ENCODE measurements at regions not wholly inside any gene's neighbourhood (a gene's known extent, or its start where the extent isn't known, plus 50 kb on each side); places are given as distances from the start of the nearest gene placed in this dataset.

DNA sequence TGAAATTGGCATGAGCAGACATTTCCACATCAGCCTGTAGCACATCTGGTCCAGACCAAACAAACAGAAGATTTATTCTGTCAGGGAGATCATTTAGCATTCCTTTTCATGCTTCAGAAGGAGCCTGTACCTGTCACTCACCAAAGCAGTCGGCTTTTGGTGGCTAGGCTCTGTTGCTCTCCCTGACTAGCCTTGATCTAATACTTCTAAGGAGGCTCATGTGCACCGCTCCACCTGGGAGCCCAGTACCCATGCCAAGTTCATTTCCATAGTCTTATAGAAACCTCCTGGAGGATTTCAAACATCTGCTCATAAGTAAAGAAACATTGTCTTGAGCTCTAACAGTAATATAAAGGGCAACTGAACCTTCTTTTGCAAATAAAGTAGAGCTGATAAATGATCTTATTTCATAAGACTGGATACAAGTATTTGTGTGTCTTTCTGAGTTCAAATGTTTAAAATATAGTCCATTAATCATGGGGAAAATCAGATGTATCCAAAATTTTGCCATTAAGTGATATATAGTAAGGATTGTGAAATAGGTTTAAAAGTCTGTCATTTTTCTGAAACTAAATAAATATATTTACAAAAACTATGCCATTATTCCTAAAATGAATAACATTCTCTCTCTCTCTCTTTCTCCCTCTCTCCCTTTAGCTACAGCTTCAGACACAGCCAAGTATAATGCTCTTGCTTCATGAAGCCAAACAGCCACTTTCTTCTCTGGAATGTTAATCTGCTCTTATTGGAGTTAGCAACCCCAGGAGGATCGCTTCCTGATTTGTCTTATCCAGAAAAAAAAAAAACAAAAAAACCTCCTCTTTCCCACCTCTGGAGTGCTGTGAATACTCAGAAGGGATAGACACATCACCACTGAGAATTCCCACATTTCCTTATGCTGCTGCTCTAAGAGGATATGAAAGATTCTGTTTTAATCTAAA, 192.7 kb upstream of the TFAP2D start:
- no peak overlapping the region for H3K56ac ChIP-seq (ENCODE audit: extremely low read depth, insufficient read depth, low read length)
- intact Hi-C loops (cut with micrococcal nuclease), result no loop called here
- H2AK5ac ChIP-seq (ENCODE audit: low read depth, low read length), result no peak overlapping the region
- ChIA-PET CTCF (no interaction called here), POLR2A (ENCODE audit: unreplicated experiment) (no interaction called here)
- no peaks in the 10 kb centered on the region for H3K9me3 ChIP-seq (ENCODE audit: control insufficient read depth, insufficient read depth, low read length)
- no peak overlapping the region for H3K4me2 ChIP-seq (ENCODE audit: low read depth, low read length)
- no peaks in the 10 kb centered on the region for H3K4me1 ChIP-seq (ENCODE audit: control insufficient read depth, insufficient read depth, low read length)
- H3K18ac ChIP-seq (ENCODE audit: low read depth, low read length), result no peak overlapping the region
- H3K27ac ChIP-seq (ENCODE audit: insufficient read depth, low read length), result no peak overlapping the region
- no peak overlapping the region for H2BK5ac ChIP-seq (ENCODE audit: low read depth, low read length, poor library complexity, severe bottlenecking)
- H4K8ac ChIP-seq (ENCODE audit: low read depth in 2 of 2, low read length in 2 of 2), result no peak overlapping the region
- H4K91ac ChIP-seq (ENCODE audit: insufficient read depth, low read depth, low read length), result no peak overlapping the region
- no peaks in the 10 kb centered on the region for H3K27me3 ChIP-seq (ENCODE audit: control insufficient read depth, insufficient read depth, low read length)
- H3K9ac ChIP-seq (ENCODE audit: low read depth, low read length), result no peak overlapping the region
- H2BK20ac ChIP-seq (ENCODE audit: low read depth, low read length), result no peak overlapping the region
- H3K79me1 ChIP-seq (ENCODE audit: low read depth in 1 of 2, low read length in 2 of 2), result no peaks in the 10 kb centered on the region
- dilution Hi-C loops (cut with HindIII; ENCODE audit: low sequenced_read_pairs, unreplicated experiment), result no loop called here
- H4K20me1 ChIP-seq (ENCODE audit: insufficient read depth, low read length), result no peaks in the 10 kb centered on the region
- H3K4ac ChIP-seq (ENCODE audit: low read depth, low read length), result no peak overlapping the region
- ATAC-seq (ENCODE audit: low read depth), result no peak
- H2AFZ ChIP-seq (replicated peaks; ENCODE audit: low read length, poor library complexity), result no peak overlapping the region
- TF ChIP-seq, protein P1, sequence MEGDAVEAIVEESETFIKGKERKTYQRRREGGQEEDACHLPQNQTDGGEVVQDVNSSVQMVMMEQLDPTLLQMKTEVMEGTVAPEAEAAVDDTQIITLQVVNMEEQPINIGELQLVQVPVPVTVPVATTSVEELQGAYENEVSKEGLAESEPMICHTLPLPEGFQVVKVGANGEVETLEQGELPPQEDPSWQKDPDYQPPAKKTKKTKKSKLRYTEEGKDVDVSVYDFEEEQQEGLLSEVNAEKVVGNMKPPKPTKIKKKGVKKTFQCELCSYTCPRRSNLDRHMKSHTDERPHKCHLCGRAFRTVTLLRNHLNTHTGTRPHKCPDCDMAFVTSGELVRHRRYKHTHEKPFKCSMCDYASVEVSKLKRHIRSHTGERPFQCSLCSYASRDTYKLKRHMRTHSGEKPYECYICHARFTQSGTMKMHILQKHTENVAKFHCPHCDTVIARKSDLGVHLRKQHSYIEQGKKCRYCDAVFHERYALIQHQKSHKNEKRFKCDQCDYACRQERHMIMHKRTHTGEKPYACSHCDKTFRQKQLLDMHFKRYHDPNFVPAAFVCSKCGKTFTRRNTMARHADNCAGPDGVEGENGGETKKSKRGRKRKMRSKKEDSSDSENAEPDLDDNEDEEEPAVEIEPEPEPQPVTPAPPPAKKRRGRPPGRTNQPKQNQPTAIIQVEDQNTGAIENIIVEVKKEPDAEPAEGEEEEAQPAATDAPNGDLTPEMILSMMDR (conservative IDR thresholded peaks at IDR 0.05; ENCODE audit: low read depth, low read length), result no peak
- TF ChIP-seq CEBPB (IDR thresholded peaks at IDR 0.05; ENCODE audit: low read depth, low read length) (no peak), POLR2A (IDR thresholded peaks at IDR 0.05; ENCODE audit: low read depth, low read length) (no peak), RFX5 (IDR thresholded peaks at IDR 0.05; ENCODE audit: low read depth, low read length) (no peak), NFE2L2 (IDR thresholded peaks at IDR 0.05; ENCODE audit: low read depth, low read length) (no peak), MAFK (IDR thresholded peaks at IDR 0.05; ENCODE audit: low read depth, low read length) (no peak), SMC3 (IDR thresholded peaks at IDR 0.05; ENCODE audit: low read depth, low read length) (no peak), RCOR1 (IDR thresholded peaks at IDR 0.05; ENCODE audit: insufficient replicate concordance, low read length) (no peak), CHD1 (IDR thresholded peaks at IDR 0.05; ENCODE audit: low read depth, low read length) (no peak), BHLHE40 (IDR thresholded peaks at IDR 0.05; ENCODE audit: low read depth, low read length) (no peak), MAZ (IDR thresholded peaks at IDR 0.05; ENCODE audit: borderline replicate concordance, low read depth, low read length) (no peak), RAD21 (IDR thresholded peaks at IDR 0.05; ENCODE audit: low read length) (no peak), MXI1 (IDR thresholded peaks at IDR 0.05; ENCODE audit: borderline replicate concordance, low read depth, low read length) (no peak), FOS (IDR thresholded peaks at IDR 0.05; ENCODE audit: low read depth, low read length) (no peak), USF2 (IDR thresholded peaks at IDR 0.05; ENCODE audit: low read depth, low read length) (no peak)
- TF ChIP-seq, protein P2, sequence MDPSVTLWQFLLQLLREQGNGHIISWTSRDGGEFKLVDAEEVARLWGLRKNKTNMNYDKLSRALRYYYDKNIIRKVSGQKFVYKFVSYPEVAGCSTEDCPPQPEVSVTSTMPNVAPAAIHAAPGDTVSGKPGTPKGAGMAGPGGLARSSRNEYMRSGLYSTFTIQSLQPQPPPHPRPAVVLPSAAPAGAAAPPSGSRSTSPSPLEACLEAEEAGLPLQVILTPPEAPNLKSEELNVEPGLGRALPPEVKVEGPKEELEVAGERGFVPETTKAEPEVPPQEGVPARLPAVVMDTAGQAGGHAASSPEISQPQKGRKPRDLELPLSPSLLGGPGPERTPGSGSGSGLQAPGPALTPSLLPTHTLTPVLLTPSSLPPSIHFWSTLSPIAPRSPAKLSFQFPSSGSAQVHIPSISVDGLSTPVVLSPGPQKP (IDR thresholded peaks at IDR 0.05; ENCODE audit: borderline replicate concordance, low read depth, low read length), result no peak
- no peak overlapping the region for H3K23ac ChIP-seq (ENCODE audit: low read depth, low read length)
- H3K14ac ChIP-seq (replicated peaks; ENCODE audit: low read depth, low read length), result no peak overlapping the region
- no peak overlapping the region for H2AK9ac ChIP-seq (replicated peaks; ENCODE audit: low read depth, low read length, poor library complexity)
- BruUV-seq (replicated peaks), result no TSS peak
- no peak overlapping the region for H4K5ac ChIP-seq (ENCODE audit: low read depth, low read length)
- no peak for DNase-seq
- WGBS, 2 experiments (ENCODE audit: extremely low coverage in 2 of 2, insufficient read length in 1 of 2), result no CpG with 5 or more reads among the region's 3 CpGs
- H2BK15ac ChIP-seq (ENCODE audit: low read depth, low read length), result no peak overlapping the region
- no peaks in the 10 kb centered on the region for H3K9me1 ChIP-seq (ENCODE audit: insufficient read depth, low read length)
- H3K36me3 ChIP-seq (ENCODE audit: control insufficient read depth, insufficient read depth, low read length), result no peaks in the 10 kb centered on the region
- in situ Hi-C loops (cut with MboI; ENCODE audit: low sequenced_read_pairs), result no loop called here
- no peak overlapping the region for H3K4me3 ChIP-seq (ENCODE audit: insufficient read depth, low read depth, low read length)
- H2BK120ac ChIP-seq (ENCODE audit: low read depth, low read length), result no peak overlapping the region
